Vagina (tissue), 2 donors: ENCODE measurements at regions not wholly inside any gene's neighbourhood (a gene's known extent, or its start where the extent isn't known, plus 50 kb on each side); places are given as distances from the start of the nearest gene placed in this dataset.

ENCODE experiments used
- CTCF ChIP-seq, 3 experiments: fragments of 450-650 bp in 2 of 3; fragments of 200-600 bp in 1 of 3; sonication (generic) in 1 of 3; IDR thresholded peaks; one replicate each; pipeline ENCODE4 v1.5.1; 2017 to 2019; ENCODE audit warnings: antibody characterized with exemption in 3 of 3, mild to moderate bottlenecking in 2 of 3, moderate library complexity in 2 of 3
- POLR2A ChIP-seq, 2 donors: fragments of 450-650 bp; IDR thresholded peaks; one replicate each; pipeline ENCODE4 v1.6.1; 2017; ENCODE audit warnings: antibody characterized with exemption in 2 of 2, mild to moderate bottlenecking in 2 of 2, moderate library complexity in 2 of 2
- POLR2AphosphoS5 ChIP-seq, 2 donors: sonication (generic); formaldehyde crosslinking; IDR thresholded peaks; one replicate each; pipeline ENCODE4 v1.9.0; 2017; ENCODE audit warnings: antibody characterized with exemption in 2 of 2, mild to moderate bottlenecking in 2 of 2, low read depth in 1 of 2; ENCODE audit not compliant: insufficient read depth in 1 of 2

- TF ChIP-seq POLR2A (IDR thresholded peaks at IDR 0.05) (no peak), CTCF (IDR thresholded peaks at IDR 0.05) (no peak), POLR2AphosphoS5 (IDR thresholded peaks at IDR 0.05; ENCODE audit: insufficient read depth in 1 of 2, low read depth in 1 of 2) (no peak)
Measured at GRCh38 chr5:74132485-74132884, 506.5 kb downstream of the ARHGEF28 start.
